GM18861 (cell line): ENCODE measurements at regions not wholly inside any gene's neighbourhood (a gene's known extent, or its start where the extent isn't known, plus 50 kb on each side); places are given as distances from the start of the nearest gene placed in this dataset.
"Not testable (repeated sequence)": the region's sequence is repeated elsewhere in the genome, so short reads cannot be mapped to it uniquely, and the experiment has no call there.

Experiments used
- ATAC-seq: cut with Tn5 transposase; IDR thresholded peaks from one replicate; pipeline ENCODE4 v1.9.1; 2021; ENCODE audit not compliant: unreplicated experiment

DNA sequence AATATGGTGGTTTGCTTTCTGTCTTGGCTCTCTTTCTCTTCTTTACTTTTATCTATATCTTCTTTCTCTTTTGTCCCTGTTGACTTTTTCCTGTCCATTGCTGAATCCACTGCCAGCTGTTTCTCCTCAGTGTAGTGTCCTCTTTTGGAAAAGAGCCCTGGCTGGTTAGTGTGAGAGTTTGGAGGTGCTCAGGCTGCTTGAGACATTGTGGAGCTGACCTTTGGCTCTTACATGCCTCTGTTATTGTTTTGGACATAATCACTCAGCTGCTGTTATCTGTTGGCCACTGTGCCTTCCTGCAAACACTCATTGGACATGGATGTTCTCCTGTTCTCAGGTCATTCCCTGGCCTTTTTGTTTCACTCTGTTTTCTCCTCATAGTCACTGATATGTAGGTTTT lies 295.4 kb upstream of the RIOK2 start:
- ATAC-seq, result no peak

DNA sequence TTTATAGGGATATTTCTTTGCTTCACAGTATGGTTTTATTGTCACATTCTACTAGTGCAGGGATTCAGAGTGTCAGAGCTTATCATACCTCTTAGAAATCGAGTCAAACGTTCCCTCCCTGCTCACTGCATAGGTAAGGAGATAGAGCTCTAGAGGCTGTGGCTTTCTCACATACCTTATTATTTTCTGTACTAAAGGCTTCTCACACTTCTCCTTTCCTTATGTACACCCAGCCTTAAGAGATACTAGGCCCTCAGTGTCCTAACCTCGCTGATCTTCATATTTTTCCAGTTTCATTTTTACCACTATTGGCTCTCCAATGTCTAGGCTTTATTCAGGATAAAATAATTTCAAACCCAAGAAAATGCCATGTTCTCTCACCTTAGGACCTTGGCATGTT lies 297.3 kb upstream of the RIOK2 start:
- ATAC-seq, result no peak

DNA sequence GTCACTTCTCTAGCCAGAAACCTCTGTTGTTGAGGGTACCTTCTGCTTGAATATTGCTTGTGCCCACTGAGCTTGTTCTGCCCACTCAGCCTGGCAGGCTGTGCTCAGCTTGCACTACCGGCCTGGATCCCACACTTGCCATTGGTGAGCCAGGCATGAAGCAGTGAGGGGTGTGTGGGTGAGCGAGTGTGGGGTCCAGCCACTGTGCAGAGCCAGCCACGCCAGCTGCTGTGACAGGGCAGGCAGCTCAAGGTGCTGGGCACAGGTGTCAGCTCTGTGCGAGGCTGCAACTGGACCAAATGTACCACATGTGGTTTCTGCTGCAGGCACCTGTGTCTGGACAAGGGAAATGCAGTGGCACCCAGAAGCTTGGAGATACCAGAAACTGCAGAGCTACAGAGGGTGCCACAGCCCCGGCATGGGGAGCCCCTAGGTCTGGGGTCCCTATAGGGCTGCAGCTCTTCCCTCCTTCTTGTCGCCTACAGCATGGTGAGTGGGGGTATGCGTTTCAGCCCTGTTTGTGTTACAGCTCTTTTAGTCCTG lies 305.1 kb upstream of the RIOK2 start:
- ATAC-seq, result no peak

DNA sequence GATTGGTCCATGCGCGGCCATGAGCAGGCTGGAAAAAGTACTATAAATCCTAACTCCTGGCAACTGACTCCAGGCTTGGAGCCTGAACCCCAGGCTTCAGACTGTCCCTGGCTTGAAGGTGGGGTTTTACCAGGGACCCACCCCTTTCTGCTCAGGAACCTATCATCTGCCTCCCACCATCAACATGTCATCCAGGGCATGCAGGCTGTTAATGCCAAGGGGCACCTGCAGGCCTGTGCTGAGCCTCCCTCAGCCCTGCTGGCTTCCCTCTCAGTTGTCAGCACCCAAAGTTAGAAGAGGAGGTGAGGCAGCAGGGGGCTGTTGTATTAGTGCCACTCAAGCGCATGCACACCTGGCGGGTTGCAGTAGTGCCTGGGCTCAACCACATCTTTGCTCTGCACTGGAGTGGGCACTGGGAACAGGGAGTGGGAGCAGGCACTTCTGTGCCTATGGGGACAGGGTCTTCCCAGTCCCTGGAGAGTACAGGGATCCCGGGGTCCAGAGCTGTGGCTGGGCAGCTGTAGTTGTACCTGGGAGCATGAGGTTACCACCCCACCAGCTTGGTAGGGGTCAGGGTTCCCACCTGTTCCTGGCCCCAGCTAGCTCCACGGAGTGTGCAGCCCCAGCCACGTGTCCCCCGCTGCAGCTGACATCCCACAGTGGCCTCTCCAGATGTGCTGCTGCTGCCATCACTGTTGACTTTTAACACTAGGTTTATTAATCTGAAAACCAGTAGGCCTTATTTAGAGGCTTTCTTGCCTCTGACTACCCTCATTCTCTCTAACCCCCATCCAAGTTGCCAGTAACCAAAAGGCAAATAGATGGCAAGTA lies 306.2 kb upstream of the RIOK2 start:
- no peak for ATAC-seq

DNA sequence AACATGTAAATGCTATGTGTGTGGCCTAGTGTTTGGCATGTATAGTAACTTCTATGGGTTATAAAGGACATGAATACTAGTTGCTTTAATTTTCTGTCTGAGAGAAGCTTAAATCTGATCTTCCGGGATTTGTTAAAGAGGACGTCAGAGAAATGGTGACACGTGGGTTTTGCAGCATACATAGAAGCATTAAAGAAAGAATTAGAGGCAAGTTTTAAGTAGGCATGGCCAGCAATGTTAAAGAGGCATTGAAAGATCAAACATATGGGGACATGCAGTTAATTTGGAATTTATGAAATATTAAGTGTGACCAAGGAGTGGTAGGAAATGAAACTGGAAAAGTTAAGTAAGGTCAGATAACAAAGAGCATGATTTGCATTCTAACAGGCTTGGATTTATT lies 311.4 kb upstream of the RIOK2 start:
- ATAC-seq, result no peak

DNA sequence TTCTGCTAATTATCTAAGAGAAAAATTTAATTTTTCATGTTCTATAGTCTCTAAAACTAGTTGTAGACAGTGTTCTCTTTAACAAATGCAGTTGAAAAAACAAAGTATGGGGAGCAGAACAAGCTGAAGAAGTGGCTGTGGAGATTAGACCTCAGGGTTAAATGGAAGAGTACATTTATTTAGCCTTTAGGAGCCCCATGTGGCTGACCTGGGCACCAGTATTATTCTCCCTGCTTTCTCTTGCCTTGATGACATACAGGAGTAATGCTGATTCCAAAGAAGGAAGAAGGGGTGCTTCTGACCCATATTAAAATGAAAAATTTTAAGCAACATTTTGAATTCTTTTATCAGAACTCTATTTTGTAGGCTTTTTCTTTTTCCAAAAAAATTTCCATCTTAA lies 312.3 kb upstream of the RIOK2 start:
- ATAC-seq, result no peak

DNA sequence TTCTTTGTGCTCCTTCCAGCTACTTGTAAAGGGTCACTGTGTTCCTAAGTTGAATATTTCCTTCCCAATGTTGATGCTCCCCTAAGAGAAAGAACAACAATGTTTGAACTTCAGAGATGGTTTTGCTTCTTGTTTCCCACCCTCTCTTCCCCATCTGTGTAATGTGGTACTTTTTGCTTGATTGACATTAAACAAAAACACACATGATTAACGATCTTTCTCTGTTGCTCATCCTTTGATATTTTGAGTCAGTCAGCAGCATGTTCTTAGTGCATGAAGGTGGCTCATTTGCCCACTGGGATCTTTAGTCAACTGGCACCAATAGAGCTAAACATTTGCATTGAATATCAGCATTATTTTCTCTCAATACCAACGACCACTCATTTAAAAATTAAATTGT lies 313.0 kb upstream of the RIOK2 start:
- ATAC-seq, result no peak

DNA sequence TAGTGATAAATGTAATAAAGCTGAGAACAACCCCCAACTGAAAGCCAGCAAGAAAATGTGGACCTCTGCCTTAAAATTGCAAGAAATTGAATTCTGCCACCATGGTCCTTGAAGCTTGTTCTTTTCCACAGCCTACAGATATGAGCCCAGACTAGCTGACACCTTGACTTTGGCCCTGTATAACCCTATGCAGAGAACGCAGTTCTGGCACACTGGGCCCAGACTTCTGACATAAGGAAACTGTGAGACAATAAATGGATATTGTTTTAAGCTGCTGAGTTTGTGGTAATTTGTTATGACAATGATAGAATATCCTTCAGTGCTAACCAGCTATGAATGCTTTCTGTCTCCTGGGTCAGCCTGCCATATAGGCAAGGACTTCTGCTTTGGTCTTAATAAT lies 315.6 kb upstream of the RIOK2 start:
- no peak for ATAC-seq

DNA sequence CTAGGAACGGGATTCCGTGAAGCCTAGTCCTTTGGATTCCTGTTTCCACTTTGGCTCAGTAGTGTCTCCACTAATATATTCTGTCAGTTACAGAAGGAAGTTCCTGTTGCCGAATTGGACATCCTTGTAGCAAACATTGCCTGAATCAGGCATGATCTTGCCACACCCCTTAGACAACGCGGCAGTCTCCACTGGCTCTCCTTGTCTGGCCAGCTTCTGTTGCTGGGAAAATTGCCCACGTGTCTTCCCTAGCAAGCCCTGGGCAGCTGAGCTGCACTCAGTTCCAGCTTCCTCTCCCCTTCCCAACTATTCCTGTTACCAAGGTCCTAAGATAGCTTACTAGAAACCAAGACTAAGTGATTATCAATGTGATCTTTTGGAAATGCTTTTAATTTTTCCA lies 316.6 kb upstream of the RIOK2 start:
- ATAC-seq, result no peak

DNA sequence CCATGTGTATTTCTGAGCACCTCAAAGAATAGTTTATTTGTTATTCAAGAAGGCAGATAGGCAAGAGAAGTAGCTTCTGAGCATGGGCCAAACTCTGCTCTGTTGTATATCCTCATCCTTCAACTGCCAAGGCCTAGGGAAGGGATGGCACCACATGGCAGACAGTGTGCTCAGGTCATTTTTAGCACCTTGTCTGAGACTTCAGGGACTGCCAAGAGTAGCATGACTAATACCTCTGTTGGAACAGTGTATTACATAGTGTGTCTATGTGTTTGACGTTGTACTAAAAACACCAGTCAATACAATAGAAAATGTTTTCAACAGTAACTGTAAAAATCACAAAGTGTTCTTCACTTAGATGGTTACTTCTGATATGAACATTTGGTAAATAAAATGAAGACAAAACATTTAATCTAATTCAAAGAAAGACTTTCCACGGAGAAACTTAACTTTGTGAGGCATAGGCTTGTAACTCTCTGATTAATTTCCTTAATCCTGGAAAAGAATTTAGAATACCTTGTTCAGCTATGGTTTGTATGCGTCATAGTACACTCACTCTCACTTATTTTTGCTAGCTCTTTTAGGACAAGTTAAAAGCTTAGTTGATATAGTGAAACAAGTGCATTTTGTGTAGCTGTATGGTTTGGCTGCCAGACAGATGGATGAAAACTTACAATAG lies 318.4 kb upstream of the RIOK2 start:
- no peak for ATAC-seq

DNA sequence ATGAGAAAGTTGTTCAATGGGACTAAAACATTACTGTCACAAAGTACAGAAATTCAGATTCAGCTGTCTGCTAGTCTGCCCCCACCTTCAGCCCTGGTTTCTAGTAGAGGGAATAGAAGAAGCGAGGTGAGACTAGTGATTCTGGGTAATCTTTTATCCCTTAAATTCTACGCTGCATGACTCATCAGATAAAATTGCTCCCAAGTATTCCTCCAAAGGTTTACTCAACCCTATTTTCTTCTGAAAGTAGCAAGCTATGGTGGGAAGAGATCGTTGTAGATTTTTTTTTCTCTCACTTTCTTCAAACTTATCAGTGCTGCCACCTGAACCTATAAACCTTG lies 318.9 kb upstream of the RIOK2 start:
- no peak for ATAC-seq

DNA sequence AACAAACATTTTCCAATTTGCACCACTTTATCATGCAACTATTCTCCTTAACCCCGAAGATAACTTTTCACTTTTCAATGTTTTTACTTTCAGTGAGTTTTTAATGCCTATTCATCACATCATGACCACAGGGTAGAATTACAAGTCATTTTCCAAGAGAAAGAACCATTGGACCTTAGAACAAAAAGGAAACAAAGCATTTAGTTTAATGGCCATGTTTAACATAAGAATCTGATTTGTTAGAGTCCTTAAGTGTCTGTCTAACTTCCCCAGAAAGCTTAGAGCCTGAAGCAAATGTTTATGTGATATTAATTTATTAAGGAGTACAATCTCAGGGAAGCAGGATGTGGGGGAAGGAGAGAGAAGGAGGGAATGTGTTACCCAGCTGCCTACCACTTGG lies 325.8 kb upstream of the RIOK2 start:
- no peak for ATAC-seq

DNA sequence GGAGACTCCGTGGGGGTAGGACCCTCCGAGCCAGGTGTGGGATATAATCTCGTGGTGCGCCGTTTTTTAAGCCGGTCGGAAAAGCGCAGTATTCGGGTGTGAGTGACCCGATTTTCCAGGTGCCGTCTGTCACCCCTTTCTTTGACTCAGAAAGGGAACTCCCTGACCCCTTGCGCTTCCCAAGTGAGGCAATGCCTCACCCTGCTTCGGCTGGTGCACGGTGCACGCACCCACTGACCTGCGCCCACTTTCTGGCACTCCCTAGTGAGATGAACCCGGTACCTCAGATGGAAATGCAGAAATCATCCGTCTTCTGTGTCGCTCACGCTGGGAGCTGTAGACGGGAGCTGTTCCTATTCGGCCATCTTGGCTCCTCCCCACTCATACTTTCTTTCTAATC lies 336.5 kb upstream of the RIOK2 start:
- ATAC-seq, result not testable (repeated sequence)

DNA sequence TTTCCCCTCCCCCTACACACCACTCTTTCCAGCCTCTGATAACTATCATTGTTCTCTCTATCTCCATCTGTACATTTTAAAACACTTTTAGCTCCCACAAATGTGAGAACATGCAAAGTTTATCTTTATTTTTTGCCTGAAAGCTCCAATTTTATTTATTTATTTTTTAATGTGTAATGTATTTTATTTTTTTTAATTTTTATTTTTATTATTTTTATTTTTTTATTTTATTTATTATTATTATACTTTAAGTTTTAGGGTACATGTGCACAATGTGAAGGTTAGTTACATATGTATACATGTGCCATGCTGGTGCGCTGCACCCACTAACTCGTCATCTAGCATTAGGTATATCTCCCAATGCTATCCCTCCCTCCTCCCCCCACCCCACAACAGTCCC lies 340.3 kb upstream of the RIOK2 start:
- ATAC-seq, result not testable (repeated sequence)

DNA sequence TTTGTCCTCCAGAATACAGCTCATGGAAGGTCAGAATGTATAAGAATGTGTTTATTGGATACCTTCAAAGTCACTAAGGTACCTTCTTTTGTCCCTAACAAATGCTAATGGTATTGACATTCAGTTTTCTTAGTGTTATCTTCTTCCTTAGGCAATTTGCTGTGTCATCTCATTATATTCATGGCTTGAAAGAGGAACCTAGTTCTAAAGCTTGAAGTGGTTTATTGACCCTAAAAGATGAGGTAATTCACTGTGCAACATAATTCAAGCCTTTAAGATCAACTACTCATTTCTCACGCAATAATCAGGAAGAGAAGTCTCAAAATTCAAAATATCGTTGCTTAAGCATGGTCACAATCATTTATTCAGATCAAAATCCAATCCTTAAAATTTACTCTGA lies 342.7 kb upstream of the RIOK2 start:
- no peak for ATAC-seq

DNA sequence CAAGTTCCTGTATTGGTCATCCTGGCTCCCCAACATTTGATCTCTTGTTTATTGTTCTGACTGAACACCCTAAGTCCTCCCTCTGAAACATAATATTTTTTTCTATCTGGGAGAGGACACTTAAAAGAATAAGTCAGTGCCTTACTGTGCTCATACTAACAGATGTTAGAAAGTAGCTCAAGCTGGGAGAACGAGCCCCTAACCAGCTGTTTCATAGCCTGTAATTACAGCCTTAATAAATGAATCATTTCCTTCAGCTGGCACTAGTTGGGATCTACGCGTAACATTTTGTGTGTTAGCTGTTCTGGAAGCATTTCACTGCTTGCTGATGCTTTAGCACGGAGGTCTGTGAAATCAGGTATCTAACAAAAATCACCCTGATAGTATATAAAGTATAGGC lies 345.9 kb upstream of the RIOK2 start:
- no peak for ATAC-seq

DNA sequence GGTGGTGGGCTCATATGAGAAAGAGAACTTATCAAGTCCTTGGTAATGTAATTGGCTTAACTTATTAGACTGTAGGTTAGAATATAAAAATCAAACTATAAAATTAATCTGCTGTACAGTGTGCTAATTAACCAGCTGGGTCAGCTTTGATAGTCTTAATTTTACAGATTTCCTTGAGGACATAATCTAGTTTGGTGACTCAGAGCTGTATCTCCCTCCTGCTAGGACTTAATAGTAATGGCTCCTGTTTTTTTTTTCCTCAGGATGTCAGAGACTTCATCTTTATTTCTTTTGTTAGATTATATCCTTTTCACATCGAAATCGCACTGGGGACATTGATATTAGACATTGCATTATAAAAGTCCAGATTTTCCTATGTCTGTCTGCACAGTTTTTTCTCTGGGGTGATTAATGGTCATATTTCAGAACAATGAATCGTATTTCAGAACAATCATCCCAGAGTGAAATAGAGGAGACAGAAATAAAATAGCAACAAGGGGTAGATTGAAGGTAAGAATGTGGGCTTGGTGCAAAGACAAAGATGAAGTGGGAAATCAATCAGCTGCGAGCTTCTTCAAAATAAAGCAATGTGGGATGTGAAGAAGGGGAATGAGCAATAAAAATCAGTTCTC lies 346.4 kb upstream of the RIOK2 start:
- no peak for ATAC-seq

DNA sequence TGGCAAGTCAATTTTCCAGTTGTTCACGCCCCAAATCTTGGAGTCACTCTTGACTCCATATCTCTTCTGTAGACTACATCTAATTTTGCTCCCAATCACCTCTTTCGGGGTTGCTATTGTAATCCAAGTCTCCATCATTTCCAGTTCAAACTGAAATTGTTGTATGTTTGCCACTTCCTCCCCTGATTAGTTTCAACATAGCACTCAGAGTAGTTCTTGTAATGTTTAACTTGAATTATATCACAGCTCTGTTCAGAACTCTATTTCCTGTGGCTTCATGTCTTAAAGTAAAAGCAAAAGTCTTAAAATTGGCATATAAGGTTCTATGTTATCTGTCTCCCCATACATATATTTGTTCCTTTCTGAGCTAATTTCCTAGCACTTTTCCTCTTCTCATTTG lies 348.5 kb upstream of the RIOK2 start:
- peak; percentile 93 for ATAC-seq

DNA sequence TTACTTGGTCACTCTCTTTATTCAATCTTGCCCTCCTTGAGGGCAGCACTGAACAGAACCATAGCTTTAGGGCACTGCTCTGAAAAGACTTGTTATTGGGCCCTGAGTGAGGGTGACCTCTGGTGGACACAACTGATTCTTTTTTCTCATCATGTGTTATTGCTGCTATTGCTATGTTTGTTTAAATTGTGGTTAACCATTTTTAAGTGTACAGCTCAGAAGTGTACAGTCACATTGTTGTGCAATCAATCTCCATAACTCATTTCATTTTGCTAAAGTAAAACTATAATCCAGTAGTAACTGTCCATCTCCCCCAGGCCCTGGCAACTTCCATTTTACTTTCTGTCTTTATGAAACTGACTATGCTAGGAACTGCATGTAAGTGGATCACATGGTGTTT lies 351.1 kb upstream of the RIOK2 start:
- peak; percentile 66 for ATAC-seq

DNA sequence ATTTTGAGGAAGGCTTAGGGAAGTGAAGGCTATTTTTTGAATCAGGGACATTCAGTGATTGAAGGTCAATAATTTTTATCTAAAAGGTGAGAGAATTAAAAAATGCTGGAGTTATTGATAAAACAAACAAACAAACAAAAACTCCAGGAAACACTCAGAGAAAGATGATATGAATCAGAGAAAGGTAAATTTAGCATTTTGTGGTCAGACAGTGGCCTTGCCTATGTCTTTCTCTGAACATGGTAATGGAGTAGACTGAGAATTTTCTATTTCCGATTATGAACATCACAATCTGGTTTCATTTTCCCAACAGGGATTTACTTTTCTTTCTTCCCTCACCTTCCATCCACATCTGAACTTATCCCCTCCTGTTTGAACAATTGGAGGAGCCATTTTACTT lies 353.6 kb upstream of the RIOK2 start:
- ATAC-seq, result no peak

DNA sequence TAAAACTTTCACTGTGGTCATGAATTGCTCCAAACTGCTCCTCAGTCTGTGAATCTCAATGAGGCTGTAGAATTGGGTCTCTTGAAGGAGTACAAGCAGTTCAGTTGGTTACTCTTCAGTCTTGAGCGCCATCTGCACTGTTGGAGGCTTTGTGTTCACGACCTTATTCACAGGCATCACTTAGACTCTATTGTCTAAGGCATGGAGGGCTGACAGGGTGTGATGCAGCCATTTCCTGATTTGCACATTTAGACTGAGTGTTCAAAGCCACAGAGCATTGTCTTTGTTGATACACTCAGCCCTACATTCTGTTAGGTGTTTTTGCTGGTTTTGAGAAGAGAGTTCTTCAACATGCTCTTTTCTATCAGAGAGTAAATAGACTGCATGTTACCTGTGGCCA lies 355.9 kb upstream of the RIOK2 start:
- ATAC-seq, result no peak

DNA sequence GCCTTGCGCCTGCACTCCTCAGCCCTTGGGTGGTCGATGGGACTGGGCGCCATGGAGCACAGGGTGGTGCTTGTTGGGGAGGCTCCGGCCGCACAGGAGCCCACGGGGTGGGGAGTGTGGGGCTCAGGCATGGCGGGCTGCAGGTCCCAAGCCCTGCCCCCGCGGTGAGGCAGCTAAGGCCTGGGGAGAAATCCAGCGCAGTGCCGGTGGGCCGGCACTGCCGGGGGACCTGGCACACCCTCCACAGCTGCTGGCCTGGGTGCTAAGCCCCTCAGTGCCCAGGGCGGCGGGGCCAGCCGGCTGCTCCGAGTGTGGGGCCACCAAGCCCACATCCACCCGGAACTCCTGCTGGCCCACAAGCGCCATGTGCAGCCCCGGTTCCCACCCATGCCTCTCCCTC lies 358.8 kb upstream of the RIOK2 start:
- no peak for ATAC-seq
